GM19351 (cell line): ENCODE measurements at regions not wholly inside any gene's neighbourhood (a gene's known extent, or its start where the extent isn't known, plus 50 kb on each side); places are given as distances from the start of the nearest gene placed in this dataset.
"Not testable (repeated sequence)": the region's sequence is repeated elsewhere in the genome, so short reads cannot be mapped to it uniquely, and the experiment has no call there.

ENCODE experiments used
- ATAC-seq: cut with Tn5 transposase; IDR thresholded peaks from one replicate; pipeline ENCODE4 v1.9.1; 2021; ENCODE audit warnings: mild to moderate bottlenecking, moderate library complexity; ENCODE audit not compliant: unreplicated experiment

GRCh38 chr3:146781606-146782005 lies 176.5 kb upstream of the PLSCR5 start:
- no peak for ATAC-seq

- no peak for ATAC-seq
Measured at GRCh38 chr3:146781059-146781458, 175.9 kb upstream of the PLSCR5 start.

GRCh38 chr3:146780251-146780650 lies 175.1 kb upstream of the PLSCR5 start:
- no peak for ATAC-seq

- ATAC-seq, result no peak
Measured at GRCh38 chr3:146777941-146778340, 172.8 kb upstream of the PLSCR5 start.

- ATAC-seq, result no peak
Measured at GRCh38 chr3:146772211-146772743, 167.1 kb upstream of the PLSCR5 start.

- no peak for ATAC-seq
Measured at GRCh38 chr3:146770881-146771280, 165.7 kb upstream of the PLSCR5 start.

- no peak for ATAC-seq
Measured at GRCh38 chr3:146770301-146770700, 165.2 kb upstream of the PLSCR5 start.

- ATAC-seq, result no peak
Measured at GRCh38 chr3:146757759-146758158, 152.6 kb upstream of the PLSCR5 start.

- ATAC-seq, result no peak
Measured at GRCh38 chr3:146750196-146750595, 145.1 kb upstream of the PLSCR5 start.

GRCh38 chr3:146747928-146748327 lies 142.8 kb upstream of the PLSCR5 start:
- no peak for ATAC-seq

GRCh38 chr3:146747051-146747450 lies 141.9 kb upstream of the PLSCR5 start:
- ATAC-seq, result no peak

- ATAC-seq, result no peak
Measured at GRCh38 chr3:146746190-146746589, 141.0 kb upstream of the PLSCR5 start.

GRCh38 chr3:146739203-146739671 lies 134.1 kb upstream of the PLSCR5 start:
- peak; percentile 66 for ATAC-seq

GRCh38 chr3:146732325-146732724 lies 127.2 kb upstream of the PLSCR5 start:
- no peak for ATAC-seq

GRCh38 chr3:146715170-146715569 lies 110.0 kb upstream of the PLSCR5 start:
- ATAC-seq, result no peak

GRCh38 chr3:146712806-146713205 lies 107.7 kb upstream of the PLSCR5 start:
- ATAC-seq, result no peak

- ATAC-seq, result no peak
Measured at GRCh38 chr3:146709969-146710368, 104.8 kb upstream of the PLSCR5 start.

- peak; percentile 91 for ATAC-seq
Measured at GRCh38 chr3:146705225-146705624, 100.1 kb upstream of the PLSCR5 start.

GRCh38 chr3:146702237-146702636 lies 97.1 kb upstream of the PLSCR5 start:
- ATAC-seq, result no peak

- ATAC-seq, result no peak
Measured at GRCh38 chr3:146701246-146701645, 96.1 kb upstream of the PLSCR5 start.

GRCh38 chr3:146700025-146700424 lies 94.9 kb upstream of the PLSCR5 start:
- ATAC-seq, result not testable (repeated sequence)

GRCh38 chr3:146692254-146692653 lies 87.1 kb upstream of the PLSCR5 start:
- ATAC-seq, result no peak

- ATAC-seq, result no peak
Measured at GRCh38 chr3:146685050-146685814, 80.1 kb upstream of the PLSCR5 start.
